ENCODE measurements at regions not wholly inside any gene's neighbourhood (a gene's known extent, or its start where the extent isn't known, plus 50 kb on each side); places are given as distances from the start of the nearest gene placed in this dataset.

- in situ Hi-C loops (cut with HindIII; ENCODE audit: low sequenced_read_pairs) = no loop called here
Observed at GRCh38 chr2:22497064-22497463, 887.9 kb upstream of the KLHL29 start.

GRCh38 chr2:22497789-22498188 is 887.2 kb upstream of the KLHL29 start:
- in situ Hi-C loops (cut with HindIII; ENCODE audit: low sequenced_read_pairs) = no loop called here

- in situ Hi-C loops (cut with HindIII; ENCODE audit: low sequenced_read_pairs) = no loop called here
Observed at GRCh38 chr2:22499082-22499839, 885.7 kb upstream of the KLHL29 start.

- in situ Hi-C loops (cut with HindIII; ENCODE audit: low sequenced_read_pairs) = loop anchor here (5.0 kb wide), 1 partner anchor 38 kb away; no protein-coding TSS in a partner anchor
Observed at GRCh38 chr2:22500555-22500935, 884.4 kb upstream of the KLHL29 start.

GRCh38 chr2:22501851-22502250 is 883.1 kb upstream of the KLHL29 start:
- in situ Hi-C loops (cut with HindIII; ENCODE audit: low sequenced_read_pairs) = loop anchor here (5.0 kb wide), 1 partner anchor 40 kb away; no protein-coding TSS in a partner anchor

GRCh38 chr2:22513563-22513962 is 871.4 kb upstream of the KLHL29 start:
- in situ Hi-C loops (cut with HindIII; ENCODE audit: low sequenced_read_pairs) = no loop called here

GRCh38 chr2:22517141-22517540 is 867.8 kb upstream of the KLHL29 start:
- in situ Hi-C loops (cut with HindIII; ENCODE audit: low sequenced_read_pairs) = no loop called here

GRCh38 chr2:22518641-22519040 is 866.3 kb upstream of the KLHL29 start:
- in situ Hi-C loops (cut with HindIII; ENCODE audit: low sequenced_read_pairs) = no loop called here

GRCh38 chr2:22520369-22521288 is 864.4 kb upstream of the KLHL29 start:
- in situ Hi-C loops (cut with HindIII; ENCODE audit: low sequenced_read_pairs) = no loop called here

GRCh38 chr2:22521620-22522019 is 863.4 kb upstream of the KLHL29 start:
- in situ Hi-C loops (cut with HindIII; ENCODE audit: low sequenced_read_pairs) = no loop called here

- in situ Hi-C loops (cut with HindIII; ENCODE audit: low sequenced_read_pairs) = no loop called here
Observed at GRCh38 chr2:22525681-22526080, 859.3 kb upstream of the KLHL29 start.

GRCh38 chr2:22530131-22530530 is 854.8 kb upstream of the KLHL29 start:
- in situ Hi-C loops (cut with HindIII; ENCODE audit: low sequenced_read_pairs) = no loop called here

GRCh38 chr2:22536133-22536532 is 848.8 kb upstream of the KLHL29 start:
- in situ Hi-C loops (cut with HindIII; ENCODE audit: low sequenced_read_pairs) = no loop called here

GRCh38 chr2:22554453-22554852 is 830.5 kb upstream of the KLHL29 start:
- in situ Hi-C loops (cut with HindIII; ENCODE audit: low sequenced_read_pairs) = no loop called here

GRCh38 chr2:22557406-22557805 is 827.6 kb upstream of the KLHL29 start:
- in situ Hi-C loops (cut with HindIII; ENCODE audit: low sequenced_read_pairs) = no loop called here

GRCh38 chr2:22560021-22560420 is 825.0 kb upstream of the KLHL29 start:
- in situ Hi-C loops (cut with HindIII; ENCODE audit: low sequenced_read_pairs) = no loop called here

- in situ Hi-C loops (cut with HindIII; ENCODE audit: low sequenced_read_pairs) = no loop called here
Observed at GRCh38 chr2:22579341-22579740, 805.6 kb upstream of the KLHL29 start.

GRCh38 chr2:22582107-22582506 is 802.9 kb upstream of the KLHL29 start:
- in situ Hi-C loops (cut with HindIII; ENCODE audit: low sequenced_read_pairs) = no loop called here

GRCh38 chr2:22596306-22596705 is 788.7 kb upstream of the KLHL29 start:
- in situ Hi-C loops (cut with HindIII; ENCODE audit: low sequenced_read_pairs) = no loop called here

- in situ Hi-C loops (cut with HindIII; ENCODE audit: low sequenced_read_pairs) = no loop called here
Observed at GRCh38 chr2:22600156-22600555, 784.8 kb upstream of the KLHL29 start.

- in situ Hi-C loops (cut with HindIII; ENCODE audit: low sequenced_read_pairs) = no loop called here
Observed at GRCh38 chr2:22600999-22601398, 784.0 kb upstream of the KLHL29 start.

GRCh38 chr2:22604136-22604535 is 780.8 kb upstream of the KLHL29 start:
- in situ Hi-C loops (cut with HindIII; ENCODE audit: low sequenced_read_pairs) = no loop called here

Data from endothelial cell of hepatic sinusoid (primary cell).